ENCODE measurements at regions not wholly inside any gene's neighbourhood (a gene's known extent, or its start where the extent isn't known, plus 50 kb on each side); places are given as distances from the start of the nearest gene placed in this dataset.
"Not testable (repeated sequence)": the region's sequence is repeated elsewhere in the genome, so short reads cannot be mapped to it uniquely, and the experiment has no call there.

- DNase-seq: no peak
- Mint-ChIP-seq H3K4me3 (no peak overlapping the region), H3K9me3 (no peaks in the 10 kb centered on the region), H3K36me3 (ENCODE audit: insufficient read depth) (no peaks in the 10 kb centered on the region), H3K27me3 (ENCODE audit: low read depth) (no peaks in the 10 kb centered on the region), H3K4me1 (ENCODE audit: low read depth) (no peaks in the 10 kb centered on the region)
- ATAC-seq: no peak
Measured at GRCh38 chr4:120286813-120287212, 220.2 kb upstream of the MAD2L1 start.

- no peak overlapping the region for H3K4me3 Mint-ChIP-seq
- DNase-seq: no peak
Measured at GRCh38 chr4:120281581-120281980, 214.9 kb upstream of the MAD2L1 start.

DNA sequence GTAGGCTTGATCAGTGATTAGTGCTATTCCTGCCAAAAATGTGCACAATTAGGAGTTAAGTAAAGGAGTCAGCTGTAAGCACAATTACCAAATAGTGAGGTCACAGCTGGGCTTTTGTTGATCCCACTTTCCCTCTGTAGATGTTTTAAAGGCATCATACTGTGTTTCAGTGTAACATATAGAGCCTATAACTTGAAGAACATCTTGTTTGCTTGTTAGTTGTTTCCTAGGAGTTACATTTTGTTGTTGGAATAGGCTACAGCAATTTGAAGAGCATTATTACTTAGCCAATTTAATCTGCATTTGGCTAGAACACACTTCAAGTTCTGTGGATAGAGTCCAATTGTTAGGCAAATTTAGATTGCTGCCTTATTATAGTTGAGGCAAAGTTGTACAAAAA is 210.7 kb upstream of the MAD2L1 start:
- peaks cover 7% of the 10 kb centered on the region for H3K9me3 Mint-ChIP-seq
- H3K4me1 Mint-ChIP-seq (ENCODE audit: low read depth): no peaks in the 10 kb centered on the region
- DNase-seq (no peak), ATAC-seq (no peak)
- no peaks in the 10 kb centered on the region for H3K27me3 Mint-ChIP-seq (ENCODE audit: low read depth)
- H3K4me3 Mint-ChIP-seq: no peak overlapping the region
- no peaks in the 10 kb centered on the region for H3K36me3 Mint-ChIP-seq (ENCODE audit: insufficient read depth)

More at GRCh38 chr4:120281581-120281980, 214.9 kb upstream of the MAD2L1 start:
- Mint-ChIP-seq H3K4me1 (ENCODE audit: low read depth) (no peaks in the 10 kb centered on the region), H3K27me3 (ENCODE audit: low read depth) (no peaks in the 10 kb centered on the region), H3K36me3 (ENCODE audit: insufficient read depth) (no peaks in the 10 kb centered on the region), H3K9me3 (peaks cover 7% of the 10 kb centered on the region)
- no peak for ATAC-seq

DNA sequence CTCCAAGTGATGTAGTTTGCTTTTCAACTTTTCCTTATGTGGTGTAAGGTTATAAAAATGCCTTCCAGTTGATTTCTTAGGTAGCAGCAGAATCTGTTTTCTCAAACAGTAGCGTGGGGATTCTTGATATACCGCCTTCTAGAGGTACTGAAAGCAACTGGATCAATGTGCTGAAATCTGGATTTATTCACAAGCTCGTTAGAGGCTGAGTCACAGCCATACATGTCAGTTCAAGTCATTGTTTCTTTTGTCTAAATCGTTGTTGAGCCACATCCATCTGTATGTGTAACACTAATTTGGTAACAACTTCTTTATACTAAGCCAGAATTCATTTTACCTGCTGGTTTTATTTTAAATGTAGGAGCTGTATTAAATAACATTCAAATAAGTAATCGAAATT is 200.0 kb upstream of the MAD2L1 start:
- no peaks in the 10 kb centered on the region for H3K36me3 Mint-ChIP-seq (ENCODE audit: insufficient read depth)
- DNase-seq (no peak), ATAC-seq (no peak)
- no peaks in the 10 kb centered on the region for H3K27me3 Mint-ChIP-seq (ENCODE audit: low read depth)
- H3K4me3 Mint-ChIP-seq: no peak overlapping the region
- H3K4me1 Mint-ChIP-seq (ENCODE audit: low read depth): no peaks in the 10 kb centered on the region
- H3K9me3 Mint-ChIP-seq: peaks cover 2% of the 10 kb centered on the region

- DNase-seq (no peak), ATAC-seq (no peak)
- Mint-ChIP-seq H3K4me3 (no peak overlapping the region), H3K4me1 (ENCODE audit: low read depth) (no peaks in the 10 kb centered on the region), H3K9me3 (peaks cover 4% of the 10 kb centered on the region), H3K36me3 (ENCODE audit: insufficient read depth) (no peaks in the 10 kb centered on the region), H3K27me3 (ENCODE audit: low read depth) (no peaks in the 10 kb centered on the region)
Measured at GRCh38 chr4:120263618-120264017, 197.0 kb upstream of the MAD2L1 start.

DNA sequence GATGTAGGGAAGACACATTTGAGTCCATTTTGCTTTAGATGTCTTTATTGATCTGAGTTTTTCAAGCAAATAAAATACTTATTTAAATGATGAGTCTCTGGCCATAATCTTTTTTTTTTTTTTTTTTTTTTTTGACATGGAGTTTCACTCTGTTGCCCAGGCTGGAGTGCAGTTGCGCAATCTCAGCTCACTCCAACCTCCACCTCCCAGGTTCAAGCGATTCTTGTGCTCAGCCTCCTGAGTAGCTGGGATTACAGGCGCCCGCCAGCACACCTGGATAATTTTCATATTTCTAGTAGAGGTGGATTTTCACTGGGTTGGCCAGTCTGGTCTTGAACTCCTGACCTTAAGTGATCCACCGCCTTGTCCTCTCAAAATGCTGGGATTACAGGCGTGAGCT is 194.5 kb upstream of the MAD2L1 start:
- no peaks in the 10 kb centered on the region for H3K36me3 Mint-ChIP-seq (ENCODE audit: insufficient read depth)
- H3K4me1 Mint-ChIP-seq (ENCODE audit: low read depth): no peaks in the 10 kb centered on the region
- peaks cover 2% of the 10 kb centered on the region for H3K27me3 Mint-ChIP-seq (ENCODE audit: low read depth)
- no peak overlapping the region for H3K4me3 Mint-ChIP-seq
- DNase-seq (no peak), ATAC-seq (no peak)
- H3K9me3 Mint-ChIP-seq: peaks cover 4% of the 10 kb centered on the region

GRCh38 chr4:120256112-120256775 is 189.6 kb upstream of the MAD2L1 start:
- not testable (repeated sequence) for H3K27me3 Mint-ChIP-seq (ENCODE audit: low read depth); H3K9me3 Mint-ChIP-seq; H3K4me1 Mint-ChIP-seq (ENCODE audit: low read depth); H3K36me3 Mint-ChIP-seq (ENCODE audit: insufficient read depth); ATAC-seq; H3K4me3 Mint-ChIP-seq; DNase-seq

- H3K9me3 Mint-ChIP-seq: no peaks in the 10 kb centered on the region
- no peaks in the 10 kb centered on the region for H3K27me3 Mint-ChIP-seq (ENCODE audit: low read depth)
- no peak overlapping the region for H3K4me3 Mint-ChIP-seq
- ATAC-seq (no peak), DNase-seq (no peak)
- H3K36me3 Mint-ChIP-seq (ENCODE audit: insufficient read depth): no peaks in the 10 kb centered on the region
- H3K4me1 Mint-ChIP-seq (ENCODE audit: low read depth): no peaks in the 10 kb centered on the region
Measured at GRCh38 chr4:120238277-120238973, 171.8 kb upstream of the MAD2L1 start.

DNA sequence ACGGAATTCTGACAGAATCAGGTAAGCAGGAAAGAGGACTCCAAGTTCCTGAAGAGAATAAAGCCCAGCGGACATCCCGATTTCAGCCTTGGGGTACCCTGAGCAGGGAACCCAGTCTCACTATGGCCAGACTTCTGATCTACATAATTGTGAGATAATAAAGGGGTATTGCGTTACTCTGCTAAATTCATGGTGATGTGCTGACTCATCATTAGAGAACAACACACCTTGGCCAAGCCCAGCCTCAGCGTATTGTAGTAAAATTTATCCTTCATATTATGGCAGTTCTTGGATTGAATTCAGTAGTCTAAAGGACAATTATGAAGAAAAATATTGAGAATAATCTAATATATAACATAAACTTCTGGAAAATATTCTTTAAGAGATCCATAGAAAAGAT is 170.2 kb upstream of the MAD2L1 start:
- H3K4me3 Mint-ChIP-seq: no peak overlapping the region
- DNase-seq (no peak), ATAC-seq (no peak)
- H3K4me1 Mint-ChIP-seq (ENCODE audit: low read depth): no peaks in the 10 kb centered on the region
- peaks cover 3% of the 10 kb centered on the region for H3K9me3 Mint-ChIP-seq
- H3K36me3 Mint-ChIP-seq (ENCODE audit: insufficient read depth): no peaks in the 10 kb centered on the region
- H3K27me3 Mint-ChIP-seq (ENCODE audit: low read depth): no peaks in the 10 kb centered on the region

DNA sequence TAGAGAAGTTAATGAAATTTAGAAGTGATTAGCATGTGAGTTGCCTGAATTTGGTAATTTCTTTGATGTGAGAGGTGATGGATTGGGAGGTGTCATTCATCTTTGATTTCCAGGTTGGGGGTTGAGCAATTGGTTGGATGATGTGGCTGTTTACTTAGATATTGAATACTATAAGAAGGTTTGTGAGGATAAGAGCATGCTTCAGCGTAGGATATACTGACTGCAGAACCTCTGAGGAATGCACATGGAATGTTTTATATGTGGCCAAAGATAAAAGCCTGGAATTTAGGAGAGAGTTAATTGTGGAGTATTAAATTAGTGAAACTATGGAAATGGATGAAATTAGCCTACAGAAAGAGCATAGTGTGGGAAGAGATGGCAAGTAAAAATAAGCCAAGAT is 165.4 kb upstream of the MAD2L1 start:
- H3K27me3 Mint-ChIP-seq (ENCODE audit: low read depth): peaks cover 5% of the 10 kb centered on the region
- H3K9me3 Mint-ChIP-seq: peaks cover 3% of the 10 kb centered on the region
- H3K4me1 Mint-ChIP-seq (ENCODE audit: low read depth): no peaks in the 10 kb centered on the region
- no peaks in the 10 kb centered on the region for H3K36me3 Mint-ChIP-seq (ENCODE audit: insufficient read depth)
- no peak overlapping the region for H3K4me3 Mint-ChIP-seq
- ATAC-seq (no peak), DNase-seq (no peak)

GRCh38 chr4:120228086-120228485 is 161.4 kb upstream of the MAD2L1 start:
- ATAC-seq: no peak
- no peak overlapping the region for H3K4me3 Mint-ChIP-seq
- peaks cover 5% of the 10 kb centered on the region for H3K27me3 Mint-ChIP-seq (ENCODE audit: low read depth)
- H3K36me3 Mint-ChIP-seq (ENCODE audit: insufficient read depth): no peaks in the 10 kb centered on the region
- H3K4me1 Mint-ChIP-seq (ENCODE audit: low read depth): no peaks in the 10 kb centered on the region
- DNase-seq: no peak
- peaks cover 3% of the 10 kb centered on the region for H3K9me3 Mint-ChIP-seq

DNA sequence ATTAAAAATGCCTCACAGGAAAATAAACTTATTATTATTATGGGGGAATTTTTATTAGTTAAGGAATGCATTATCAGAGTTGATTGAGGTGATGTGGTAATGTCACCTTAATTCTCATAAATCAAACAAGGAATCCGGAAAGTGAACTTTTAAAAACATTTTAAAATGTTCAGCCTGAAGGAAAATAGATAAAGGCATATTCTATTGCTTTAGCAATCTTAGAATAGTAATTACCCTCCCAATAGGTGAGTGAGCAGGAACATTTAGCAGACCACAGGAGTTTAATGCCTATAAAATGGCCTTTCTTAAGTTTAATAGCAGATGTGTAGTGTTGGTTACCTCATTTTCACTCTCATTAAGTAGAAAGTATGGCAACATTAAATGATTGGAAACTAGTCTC is 160.9 kb upstream of the MAD2L1 start:
- no peaks in the 10 kb centered on the region for H3K4me1 Mint-ChIP-seq (ENCODE audit: low read depth)
- H3K36me3 Mint-ChIP-seq (ENCODE audit: insufficient read depth): no peaks in the 10 kb centered on the region
- peaks cover 3% of the 10 kb centered on the region for H3K9me3 Mint-ChIP-seq
- peaks cover 5% of the 10 kb centered on the region for H3K27me3 Mint-ChIP-seq (ENCODE audit: low read depth)
- no peak for DNase-seq
- no peak for ATAC-seq
- H3K4me3 Mint-ChIP-seq: no peak overlapping the region

DNA sequence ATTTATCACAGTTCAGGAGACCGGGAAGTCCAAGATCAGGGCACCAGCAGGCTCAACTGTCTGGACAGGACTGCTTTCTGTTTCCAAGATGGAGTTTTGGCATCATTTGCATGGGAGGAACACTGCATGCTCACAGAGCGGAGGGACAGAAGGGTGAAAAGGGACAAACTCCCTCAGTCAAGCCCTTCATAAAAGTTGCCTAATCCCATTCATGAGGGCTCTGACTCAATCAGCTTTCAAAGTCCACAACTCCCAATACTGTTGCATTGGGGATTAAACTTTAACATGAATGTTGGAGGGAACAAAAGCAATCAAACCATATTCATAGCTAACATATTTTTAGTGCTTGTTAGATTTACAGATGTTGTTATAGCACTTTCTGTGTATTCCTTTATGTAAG is 158.9 kb upstream of the MAD2L1 start:
- Mint-ChIP-seq H3K4me1 (ENCODE audit: low read depth) (no peaks in the 10 kb centered on the region), H3K4me3 (no peak overlapping the region), H3K27me3 (ENCODE audit: low read depth) (peaks cover 8% of the 10 kb centered on the region), H3K9me3 (peaks cover 6% of the 10 kb centered on the region), H3K36me3 (ENCODE audit: insufficient read depth) (no peaks in the 10 kb centered on the region)
- no peak for ATAC-seq
- no peak for DNase-seq

DNA sequence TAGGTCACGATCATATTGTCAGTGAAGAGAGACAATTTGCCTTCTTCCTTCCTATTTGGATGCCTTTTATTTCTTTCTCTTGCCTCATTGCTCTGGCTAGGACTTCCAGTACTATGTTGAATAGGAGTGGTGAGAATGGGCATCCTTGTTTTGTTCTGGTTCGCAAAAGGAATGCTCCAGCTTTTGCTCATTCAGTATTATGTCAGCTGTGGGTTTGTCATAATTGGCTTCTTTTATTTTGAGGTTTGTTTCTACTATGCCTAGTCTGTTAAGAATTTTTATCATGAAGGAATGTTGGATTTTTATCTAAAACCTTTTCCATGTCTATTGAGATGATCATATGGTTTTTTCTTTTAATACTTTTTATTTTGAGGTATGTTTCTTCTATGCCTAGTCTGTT is 152.3 kb upstream of the MAD2L1 start:
- ATAC-seq (no peak), DNase-seq (no peak)
- Mint-ChIP-seq H3K4me3 (no peak overlapping the region), H3K36me3 (ENCODE audit: insufficient read depth) (no peaks in the 10 kb centered on the region), H3K4me1 (ENCODE audit: low read depth) (no peaks in the 10 kb centered on the region), H3K27me3 (ENCODE audit: low read depth) (peaks cover 3% of the 10 kb centered on the region), H3K9me3 (peaks cover 8% of the 10 kb centered on the region)

- no peaks in the 10 kb centered on the region for H3K27me3 Mint-ChIP-seq (ENCODE audit: low read depth)
- no peaks in the 10 kb centered on the region for H3K36me3 Mint-ChIP-seq (ENCODE audit: insufficient read depth)
- DNase-seq (no peak), ATAC-seq (no peak)
- no peaks in the 10 kb centered on the region for H3K4me1 Mint-ChIP-seq (ENCODE audit: low read depth)
- peaks cover under 1% of the 10 kb centered on the region for H3K9me3 Mint-ChIP-seq
- no peak overlapping the region for H3K4me3 Mint-ChIP-seq
Measured at GRCh38 chr4:120215350-120215749, 148.7 kb upstream of the MAD2L1 start.
